ENCODE measurements at regions not wholly inside any gene's neighbourhood (a gene's known extent, or its start where the extent isn't known, plus 50 kb on each side); places are given as distances from the start of the nearest gene placed in this dataset.

DNA sequence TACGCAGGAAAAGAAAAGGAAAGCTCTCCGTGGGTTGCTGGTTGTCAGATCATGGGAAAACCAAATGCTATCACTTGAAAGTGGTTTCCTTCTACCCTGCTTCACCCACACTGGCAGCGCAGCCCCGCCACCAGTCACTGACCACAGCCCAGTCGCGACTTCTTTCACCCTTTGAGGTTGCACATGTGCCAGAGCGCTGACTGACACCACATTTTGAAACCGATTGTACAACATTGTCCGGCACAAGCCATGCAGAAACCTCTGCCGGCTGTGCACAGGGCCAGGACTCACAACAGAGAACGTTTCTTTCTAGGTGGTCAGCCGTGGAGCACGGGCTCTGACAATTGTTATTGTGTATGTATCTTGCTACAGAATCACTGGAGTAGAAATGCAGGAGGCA is 827.2 kb upstream of the POU3F3 start:
- Histone ChIP-seq H3K27me3 (ENCODE audit: insufficient read depth, low read length, poor library complexity) (no peaks in the 10 kb centered on the region), H3K27ac (ENCODE audit: low read length) (no peak overlapping the region), H3K36me3 (ENCODE audit: insufficient read depth, low read length) (no peaks in the 10 kb centered on the region), H4K20me1 (ENCODE audit: insufficient read depth, low read length) (no peaks in the 10 kb centered on the region), H2AFZ (ENCODE audit: low read depth, low read length) (no peak overlapping the region), H3K79me2 (ENCODE audit: insufficient read depth, low read length) (no peaks in the 10 kb centered on the region), H3K9me3 (ENCODE audit: insufficient read depth, low read length, severe bottlenecking) (no peaks in the 10 kb centered on the region), H3K4me3 (ENCODE audit: low read depth in 1 of 2, low read length in 2 of 2) (no peak overlapping the region), H3K9ac (ENCODE audit: low read depth, low read length) (no peak overlapping the region), H3K4me1 (ENCODE audit: insufficient read depth, low read length) (no peaks in the 10 kb centered on the region), H3K4me2 (ENCODE audit: insufficient read depth, low read length) (no peak overlapping the region)
- ATAC-seq (ENCODE audit: insufficient read depth, low read depth) = no peak
- DNase-seq = no peak
- TF ChIP-seq, protein P1, sequence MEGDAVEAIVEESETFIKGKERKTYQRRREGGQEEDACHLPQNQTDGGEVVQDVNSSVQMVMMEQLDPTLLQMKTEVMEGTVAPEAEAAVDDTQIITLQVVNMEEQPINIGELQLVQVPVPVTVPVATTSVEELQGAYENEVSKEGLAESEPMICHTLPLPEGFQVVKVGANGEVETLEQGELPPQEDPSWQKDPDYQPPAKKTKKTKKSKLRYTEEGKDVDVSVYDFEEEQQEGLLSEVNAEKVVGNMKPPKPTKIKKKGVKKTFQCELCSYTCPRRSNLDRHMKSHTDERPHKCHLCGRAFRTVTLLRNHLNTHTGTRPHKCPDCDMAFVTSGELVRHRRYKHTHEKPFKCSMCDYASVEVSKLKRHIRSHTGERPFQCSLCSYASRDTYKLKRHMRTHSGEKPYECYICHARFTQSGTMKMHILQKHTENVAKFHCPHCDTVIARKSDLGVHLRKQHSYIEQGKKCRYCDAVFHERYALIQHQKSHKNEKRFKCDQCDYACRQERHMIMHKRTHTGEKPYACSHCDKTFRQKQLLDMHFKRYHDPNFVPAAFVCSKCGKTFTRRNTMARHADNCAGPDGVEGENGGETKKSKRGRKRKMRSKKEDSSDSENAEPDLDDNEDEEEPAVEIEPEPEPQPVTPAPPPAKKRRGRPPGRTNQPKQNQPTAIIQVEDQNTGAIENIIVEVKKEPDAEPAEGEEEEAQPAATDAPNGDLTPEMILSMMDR (IDR thresholded peaks at IDR 0.05; ENCODE audit: borderline replicate concordance, extremely low read depth, low read length, poor library complexity, severe bottlenecking) = no peak
- TF ChIP-seq EZH2 (IDR thresholded peaks at IDR 0.05; ENCODE audit: borderline replicate concordance, low read depth, low read length, severe bottlenecking) = no peak

DNA sequence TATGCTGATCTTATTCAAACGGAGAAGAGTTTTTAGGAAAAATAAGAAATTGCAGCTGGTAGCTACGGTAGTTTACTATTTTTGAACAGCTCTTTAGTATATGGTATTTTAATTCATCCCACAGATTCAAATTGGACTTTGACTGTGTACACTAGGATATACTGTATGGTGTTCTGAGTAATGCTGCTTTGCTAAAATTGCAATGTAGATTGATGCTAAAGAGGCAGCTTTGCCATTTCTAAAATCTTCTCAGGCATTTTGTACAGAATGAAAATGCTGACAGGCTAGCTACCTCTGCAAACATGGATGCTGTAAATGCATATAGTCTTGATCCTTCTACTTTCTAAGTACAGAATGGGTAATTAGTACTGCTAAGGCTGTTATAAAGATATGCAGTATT is 826.6 kb upstream of the POU3F3 start:
- H3K4me1 ChIP-seq (ENCODE audit: insufficient read depth, low read length) = no peaks in the 10 kb centered on the region
- TF ChIP-seq, protein P1 (IDR thresholded peaks at IDR 0.05; ENCODE audit: borderline replicate concordance, extremely low read depth, low read length, poor library complexity, severe bottlenecking) = no peak
- TF ChIP-seq EZH2 (IDR thresholded peaks at IDR 0.05; ENCODE audit: borderline replicate concordance, low read depth, low read length, severe bottlenecking) = no peak
- no peaks in the 10 kb centered on the region for H3K79me2 ChIP-seq (ENCODE audit: insufficient read depth, low read length)
- no peak overlapping the region for H3K4me2 ChIP-seq (ENCODE audit: insufficient read depth, low read length)
- DNase-seq (no peak), ATAC-seq (ENCODE audit: insufficient read depth, low read depth) (no peak)
- H4K20me1 ChIP-seq (ENCODE audit: insufficient read depth, low read length) = no peaks in the 10 kb centered on the region
- H3K9ac ChIP-seq (ENCODE audit: low read depth, low read length) = no peak overlapping the region
- H3K27me3 ChIP-seq (ENCODE audit: insufficient read depth, low read length, poor library complexity) = no peaks in the 10 kb centered on the region
- no peak overlapping the region for H3K4me3 ChIP-seq (ENCODE audit: low read depth in 1 of 2, low read length in 2 of 2)
- H3K36me3 ChIP-seq (ENCODE audit: insufficient read depth, low read length) = no peaks in the 10 kb centered on the region
- no peaks in the 10 kb centered on the region for H3K9me3 ChIP-seq (ENCODE audit: insufficient read depth, low read length, severe bottlenecking)
- H3K27ac ChIP-seq (ENCODE audit: low read length) = no peak overlapping the region
- no peak overlapping the region for H2AFZ ChIP-seq (ENCODE audit: low read depth, low read length)

DNA sequence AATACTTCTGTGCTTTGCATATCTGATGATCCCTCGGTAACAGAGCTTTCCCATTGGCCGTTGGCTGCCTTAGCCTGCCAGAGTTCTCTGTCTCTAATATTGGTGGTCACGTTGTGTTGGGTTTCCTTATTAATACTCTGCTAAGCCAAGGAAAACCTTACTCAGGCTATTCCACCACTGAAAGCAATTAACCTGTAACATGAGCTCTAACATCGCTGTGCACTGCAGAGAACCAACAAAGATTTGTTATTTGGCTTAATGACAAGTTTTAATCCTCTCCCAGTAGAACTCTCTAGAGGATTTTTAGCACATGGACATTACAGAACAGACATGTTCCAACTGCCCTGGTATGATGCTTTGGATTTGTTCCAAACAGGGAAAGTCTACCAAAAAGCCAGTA is 825.9 kb upstream of the POU3F3 start:
- H3K36me3 ChIP-seq (ENCODE audit: insufficient read depth, low read length) = no peaks in the 10 kb centered on the region
- H3K27me3 ChIP-seq (ENCODE audit: insufficient read depth, low read length, poor library complexity) = no peaks in the 10 kb centered on the region
- no peak overlapping the region for H3K4me2 ChIP-seq (ENCODE audit: insufficient read depth, low read length)
- H3K4me1 ChIP-seq (ENCODE audit: insufficient read depth, low read length) = no peaks in the 10 kb centered on the region
- H3K9me3 ChIP-seq (ENCODE audit: insufficient read depth, low read length, severe bottlenecking) = no peaks in the 10 kb centered on the region
- no peak overlapping the region for H2AFZ ChIP-seq (ENCODE audit: low read depth, low read length)
- ATAC-seq (ENCODE audit: insufficient read depth, low read depth) (no peak), DNase-seq (no peak)
- H3K27ac ChIP-seq (ENCODE audit: low read length) = no peak overlapping the region
- H3K9ac ChIP-seq (ENCODE audit: low read depth, low read length) = no peak overlapping the region
- H3K79me2 ChIP-seq (ENCODE audit: insufficient read depth, low read length) = no peaks in the 10 kb centered on the region
- TF ChIP-seq EZH2 (IDR thresholded peaks at IDR 0.05; ENCODE audit: borderline replicate concordance, low read depth, low read length, severe bottlenecking) = no peak
- TF ChIP-seq, protein P1 (IDR thresholded peaks at IDR 0.05; ENCODE audit: borderline replicate concordance, extremely low read depth, low read length, poor library complexity, severe bottlenecking) = no peak
- no peaks in the 10 kb centered on the region for H4K20me1 ChIP-seq (ENCODE audit: insufficient read depth, low read length)
- no peak overlapping the region for H3K4me3 ChIP-seq (ENCODE audit: low read depth in 1 of 2, low read length in 2 of 2)

DNA sequence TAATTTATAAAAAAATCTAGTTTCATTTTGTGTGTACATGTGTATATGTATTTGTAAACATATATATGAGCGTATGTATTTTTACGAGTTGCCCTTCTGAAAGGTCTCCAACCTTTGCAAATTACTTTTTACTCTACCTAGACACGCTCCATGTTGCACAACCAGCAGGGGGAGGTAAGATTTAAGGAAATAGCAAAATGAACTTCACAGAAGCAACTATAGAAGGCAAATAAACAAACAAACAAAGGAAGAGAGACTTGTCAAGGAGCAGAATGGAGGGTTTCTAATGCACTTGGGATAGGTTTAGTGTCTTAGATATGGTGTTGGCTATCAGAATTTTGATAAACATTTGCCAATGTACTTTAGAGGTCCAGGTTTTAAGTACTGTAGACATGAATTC is 820.5 kb upstream of the POU3F3 start:
- Histone ChIP-seq H3K4me3 (ENCODE audit: low read depth in 1 of 2, low read length in 2 of 2) (no peak overlapping the region), H3K79me2 (ENCODE audit: insufficient read depth, low read length) (no peaks in the 10 kb centered on the region), H3K27me3 (ENCODE audit: insufficient read depth, low read length, poor library complexity) (no peaks in the 10 kb centered on the region), H3K4me1 (ENCODE audit: insufficient read depth, low read length) (no peaks in the 10 kb centered on the region), H3K36me3 (ENCODE audit: insufficient read depth, low read length) (no peaks in the 10 kb centered on the region), H3K9ac (ENCODE audit: low read depth, low read length) (no peak overlapping the region), H3K9me3 (ENCODE audit: insufficient read depth, low read length, severe bottlenecking) (no peaks in the 10 kb centered on the region), H2AFZ (ENCODE audit: low read depth, low read length) (no peak overlapping the region), H3K27ac (ENCODE audit: low read length) (no peak overlapping the region), H4K20me1 (ENCODE audit: insufficient read depth, low read length) (no peaks in the 10 kb centered on the region), H3K4me2 (ENCODE audit: insufficient read depth, low read length) (no peak overlapping the region)
- DNase-seq = no peak
- no peak for ATAC-seq (ENCODE audit: insufficient read depth, low read depth)
- no peak for TF ChIP-seq EZH2 (IDR thresholded peaks at IDR 0.05; ENCODE audit: borderline replicate concordance, low read depth, low read length, severe bottlenecking)
- TF ChIP-seq, protein P1 (IDR thresholded peaks at IDR 0.05; ENCODE audit: borderline replicate concordance, extremely low read depth, low read length, poor library complexity, severe bottlenecking) = peak; percentile 38
